D721Med (cell line): ENCODE measurements at regions not wholly inside any gene's neighbourhood (a gene's known extent, or its start where the extent isn't known, plus 50 kb on each side); places are given as distances from the start of the nearest gene placed in this dataset.

Source experiments
- DNase-seq: peaks from one replicate; pipeline ENCODE4 v3.0.0; 2011; ENCODE audit warnings: low spot score; ENCODE audit not compliant: insufficient read length
- FAIRE-seq: peaks from 2 replicates; lab custom pipeline; 2011; peaks lifted over from hg19 to GRCh38; lab: Jason Lieb, UNC
- TF ChIP-seq, protein P1 (sequence below): IDR thresholded peaks from 2 replicates; pipeline ENCODE4 v1.5.1; 2012; ENCODE audit warnings: mild to moderate bottlenecking, control low read depth; ENCODE audit not compliant: insufficient read depth; ENCODE audit errors: missing control alignments

- TF ChIP-seq, protein P1, sequence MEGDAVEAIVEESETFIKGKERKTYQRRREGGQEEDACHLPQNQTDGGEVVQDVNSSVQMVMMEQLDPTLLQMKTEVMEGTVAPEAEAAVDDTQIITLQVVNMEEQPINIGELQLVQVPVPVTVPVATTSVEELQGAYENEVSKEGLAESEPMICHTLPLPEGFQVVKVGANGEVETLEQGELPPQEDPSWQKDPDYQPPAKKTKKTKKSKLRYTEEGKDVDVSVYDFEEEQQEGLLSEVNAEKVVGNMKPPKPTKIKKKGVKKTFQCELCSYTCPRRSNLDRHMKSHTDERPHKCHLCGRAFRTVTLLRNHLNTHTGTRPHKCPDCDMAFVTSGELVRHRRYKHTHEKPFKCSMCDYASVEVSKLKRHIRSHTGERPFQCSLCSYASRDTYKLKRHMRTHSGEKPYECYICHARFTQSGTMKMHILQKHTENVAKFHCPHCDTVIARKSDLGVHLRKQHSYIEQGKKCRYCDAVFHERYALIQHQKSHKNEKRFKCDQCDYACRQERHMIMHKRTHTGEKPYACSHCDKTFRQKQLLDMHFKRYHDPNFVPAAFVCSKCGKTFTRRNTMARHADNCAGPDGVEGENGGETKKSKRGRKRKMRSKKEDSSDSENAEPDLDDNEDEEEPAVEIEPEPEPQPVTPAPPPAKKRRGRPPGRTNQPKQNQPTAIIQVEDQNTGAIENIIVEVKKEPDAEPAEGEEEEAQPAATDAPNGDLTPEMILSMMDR: no peak
- FAIRE-seq (no peak), DNase-seq (no peak)
Observed at GRCh38 chr6:166041277-166041676, 126.4 kb downstream of the TBXT start.

- FAIRE-seq (no peak), DNase-seq (no peak)
- TF ChIP-seq, protein P1: no peak
Observed at GRCh38 chr6:166040292-166040691, 127.4 kb downstream of the TBXT start.

- TF ChIP-seq, protein P1: no peak
- FAIRE-seq (no peak), DNase-seq (no peak)
Observed at GRCh38 chr6:166036316-166037095, 131.1 kb downstream of the TBXT start.

- FAIRE-seq: no peak
- DNase-seq: no peak
- TF ChIP-seq, protein P1: no peak
Observed at GRCh38 chr6:166032366-166033200, 135.1 kb downstream of the TBXT start.

GRCh38 chr6:166031275-166031674 lies 136.4 kb downstream of the TBXT start:
- DNase-seq (no peak), FAIRE-seq (no peak)
- TF ChIP-seq, protein P1: no peak

- FAIRE-seq: no peak
- TF ChIP-seq, protein P1: no peak
- DNase-seq: no peak
Observed at GRCh38 chr6:166029506-166029905, 138.1 kb downstream of the TBXT start.

GRCh38 chr6:166027761-166028160 lies 139.9 kb downstream of the TBXT start:
- FAIRE-seq: no peak
- TF ChIP-seq, protein P1: no peak

More at GRCh38 chr6:166027761-166028160, 139.9 kb downstream of the TBXT start:
- no peak for DNase-seq
